KG1 (cell line): ENCODE measurements at regions not wholly inside any gene's neighbourhood (a gene's known extent, or its start where the extent isn't known, plus 50 kb on each side); places are given as distances from the start of the nearest gene placed in this dataset.
"Not testable (repeated sequence)": the region's sequence is repeated elsewhere in the genome, so short reads cannot be mapped to it uniquely, and the experiment has no call there.

Source experiments
- DNase-seq: peaks from one replicate; lab custom pipeline; 2025; lab: John Stamatoyannopoulos, UW

DNA sequence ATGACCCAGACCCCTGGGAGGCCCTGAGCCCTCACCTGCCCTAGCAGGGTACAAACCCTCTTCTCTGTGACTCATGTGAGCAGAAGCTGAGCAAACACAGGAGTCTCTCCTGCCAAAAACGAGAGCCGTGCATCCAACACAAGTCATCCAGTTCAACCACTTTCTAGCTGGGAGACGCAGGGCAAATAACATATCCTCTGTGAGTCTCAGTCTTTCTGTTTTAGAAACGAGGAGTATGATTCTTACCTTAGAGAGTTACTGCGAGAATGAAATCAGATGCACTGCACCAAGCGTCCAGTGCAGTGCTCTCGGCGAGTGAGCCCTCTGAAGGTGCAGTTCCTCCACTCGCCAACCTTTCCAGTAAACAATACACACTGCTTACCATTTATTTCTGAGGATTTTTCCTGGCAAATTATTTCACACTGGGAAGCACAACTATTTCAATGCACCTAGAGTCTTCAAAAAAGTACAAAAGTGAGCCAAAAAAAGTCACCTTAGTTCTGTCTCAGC is 331.8 kb upstream of the MYT1L start:
- DNase-seq: no peak

GRCh38 chr2:2662037-2662846 is 331.2 kb upstream of the MYT1L start:
- no peak for DNase-seq

DNA sequence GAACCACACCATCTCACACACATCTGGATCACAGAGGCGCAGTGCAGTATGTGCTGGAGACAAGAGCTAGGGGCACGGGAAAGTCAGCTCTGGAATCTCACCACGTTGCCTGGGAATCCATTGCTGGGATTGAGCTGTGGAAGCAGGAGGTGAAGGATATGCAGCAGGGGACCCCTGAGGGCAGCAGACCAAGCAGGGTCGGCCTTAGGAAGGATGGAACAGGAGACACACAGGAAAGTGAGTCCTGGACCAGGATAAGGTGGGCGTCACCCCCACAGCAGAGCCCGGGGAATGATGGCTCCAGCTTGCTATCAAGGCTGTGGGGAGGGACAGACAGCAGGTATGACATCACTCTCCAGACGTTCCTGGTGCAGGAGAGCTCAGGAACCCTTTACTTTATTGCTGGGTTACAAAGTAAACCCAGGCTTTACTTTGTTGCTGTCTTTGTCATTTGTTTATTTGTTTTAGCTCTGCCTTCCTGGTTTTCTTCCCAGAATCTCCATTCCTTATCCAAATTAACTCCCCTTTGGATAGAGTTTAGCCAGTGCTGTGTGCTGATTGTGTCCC is 329.8 kb upstream of the MYT1L start:
- no peak for DNase-seq

GRCh38 chr2:2657121-2657962 is 326.3 kb upstream of the MYT1L start:
- DNase-seq: no peak

GRCh38 chr2:2656115-2657011 is 325.3 kb upstream of the MYT1L start:
- DNase-seq: no peak

DNA sequence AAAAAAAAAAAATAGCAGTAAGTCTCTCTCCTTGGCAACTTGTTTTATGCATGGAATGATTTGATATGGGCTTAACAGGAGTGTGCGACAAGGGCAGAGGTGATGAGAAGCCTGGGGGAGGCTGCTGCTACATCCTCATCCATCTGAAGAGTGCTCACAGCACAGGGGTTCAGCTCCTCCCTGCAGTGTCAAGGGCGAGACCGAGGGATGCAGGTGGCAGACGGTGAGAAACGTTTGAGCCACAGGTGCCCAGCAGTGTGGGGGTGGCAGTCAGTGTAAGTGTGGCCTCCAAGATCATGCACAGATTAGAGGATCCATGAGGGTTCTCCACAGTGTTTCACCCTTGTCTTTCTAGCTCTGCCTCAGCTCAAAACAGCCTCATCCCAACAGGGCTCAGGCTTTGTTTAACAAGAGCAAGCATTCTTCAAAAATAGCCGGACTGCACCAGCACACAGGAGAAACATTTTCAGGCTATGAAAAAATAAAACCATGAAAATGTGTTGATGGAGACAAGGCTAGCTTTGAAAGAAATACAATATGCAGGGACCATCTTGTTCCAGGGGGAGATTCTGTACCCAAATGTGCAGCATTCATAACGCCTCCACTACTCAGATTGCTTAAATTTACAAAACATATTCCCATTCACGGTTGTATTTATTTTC is 324.5 kb upstream of the MYT1L start:
- no peak for DNase-seq

- no peak for DNase-seq
Observed at GRCh38 chr2:2653231-2653630, 322.2 kb upstream of the MYT1L start.

- no peak for DNase-seq
Observed at GRCh38 chr2:2650608-2651375, 319.7 kb upstream of the MYT1L start.

DNA sequence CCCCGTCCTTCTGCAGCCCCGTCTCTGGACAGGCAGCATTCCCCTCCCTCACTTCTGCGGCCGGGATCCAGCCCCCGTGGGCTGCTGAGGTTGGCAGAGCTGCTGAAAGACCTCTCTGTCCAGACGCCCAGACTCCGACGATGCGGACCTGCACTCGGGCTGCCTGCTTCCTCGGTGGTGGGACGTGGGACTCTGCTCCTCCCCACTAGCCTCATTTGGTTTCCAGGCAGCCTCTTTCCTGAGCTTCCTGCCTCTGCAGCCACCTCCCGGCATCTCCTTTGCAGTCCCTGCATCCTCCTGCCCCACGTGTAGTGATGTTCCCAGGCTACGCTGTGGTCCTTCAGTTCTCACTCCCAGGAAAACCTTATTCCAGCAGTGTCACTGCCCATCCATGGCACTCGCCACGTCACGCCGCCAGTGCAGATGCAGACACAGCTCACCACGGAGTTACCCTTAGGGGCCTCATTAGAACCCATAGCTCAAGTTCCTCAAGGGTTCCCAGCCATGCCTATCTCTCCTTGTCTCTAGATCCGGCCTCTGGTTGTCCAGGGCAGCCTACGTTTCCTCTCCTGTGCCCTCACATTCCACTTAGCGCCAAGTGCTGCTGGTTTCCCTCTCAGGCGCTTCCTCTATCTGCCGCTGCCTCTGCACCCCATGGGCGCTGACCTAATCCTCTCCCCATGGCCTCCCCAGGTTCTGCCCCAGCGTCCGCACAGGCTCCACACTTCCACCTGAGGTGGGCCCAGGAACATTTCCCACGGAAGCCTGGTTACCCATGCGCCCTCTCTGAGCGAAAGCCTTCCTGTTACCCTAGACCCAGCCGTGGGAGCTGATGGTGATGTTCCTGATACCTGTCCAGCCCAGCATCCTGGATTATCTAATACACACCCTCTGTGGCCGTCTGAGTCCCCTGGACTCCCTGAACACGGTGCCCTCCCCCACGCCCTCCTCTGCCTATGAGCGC is 318.3 kb upstream of the MYT1L start:
- DNase-seq: no peak

DNA sequence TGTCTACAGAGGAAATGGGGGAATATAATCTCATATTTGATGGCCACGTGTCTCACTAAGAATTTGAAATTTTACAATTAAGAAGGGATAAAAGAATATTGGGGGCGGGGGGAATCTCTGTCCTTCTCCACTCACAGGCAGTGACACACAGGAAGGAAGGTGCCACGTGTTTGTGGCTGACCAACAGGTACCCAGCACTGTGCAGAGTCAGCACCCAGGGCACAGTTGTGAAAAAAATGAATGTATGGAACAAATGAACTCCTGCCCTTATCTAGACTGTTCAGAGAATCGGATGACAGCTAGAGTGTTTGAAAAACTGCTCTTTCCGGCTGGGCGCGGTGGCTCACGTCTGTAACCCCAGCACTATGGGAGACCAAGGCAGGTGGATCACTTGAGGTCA is 317.0 kb upstream of the MYT1L start:
- no peak for DNase-seq

- no peak for DNase-seq
Observed at GRCh38 chr2:2647141-2647541, 316.1 kb upstream of the MYT1L start.

GRCh38 chr2:2646433-2647051 is 315.5 kb upstream of the MYT1L start:
- no peak for DNase-seq

DNA sequence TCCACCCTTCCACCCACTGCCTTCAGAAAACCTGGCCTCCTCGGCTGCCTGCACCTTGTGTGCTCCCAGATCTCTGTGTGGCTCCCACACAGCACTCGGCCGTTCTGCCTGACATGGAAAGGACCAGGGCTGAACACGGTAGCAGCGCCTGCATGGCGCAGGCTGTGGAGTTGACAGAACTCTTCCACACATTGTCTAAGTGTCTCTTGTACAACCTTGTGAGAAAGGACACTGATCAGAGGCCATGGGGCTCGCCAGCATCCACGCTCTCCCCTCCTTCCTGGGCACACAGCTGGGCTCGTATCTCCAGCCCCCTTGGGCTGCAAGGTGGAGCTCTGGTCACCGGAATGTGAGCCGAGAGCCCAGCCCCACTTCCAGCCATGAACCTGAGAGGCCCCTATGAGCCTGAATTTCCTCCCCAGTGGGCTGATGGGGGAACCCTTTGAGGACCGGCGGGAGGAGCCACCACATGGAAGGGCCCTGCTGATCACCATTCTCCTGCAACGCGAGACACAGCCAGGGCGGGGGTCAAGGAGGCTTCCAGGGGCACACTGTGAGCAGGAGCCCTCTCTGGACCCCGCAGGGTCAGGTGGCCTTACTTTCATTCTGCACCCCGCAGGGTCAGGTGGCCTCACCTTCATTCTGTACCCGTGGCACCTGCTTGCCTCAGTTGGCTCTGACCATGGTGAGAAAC is 314.2 kb upstream of the MYT1L start:
- DNase-seq: no peak

GRCh38 chr2:2644751-2645150 is 313.7 kb upstream of the MYT1L start:
- DNase-seq: not testable (repeated sequence)

- no peak for DNase-seq
Observed at GRCh38 chr2:2644040-2644439, 313.0 kb upstream of the MYT1L start.

GRCh38 chr2:2642906-2643890 is 312.1 kb upstream of the MYT1L start:
- DNase-seq: no peak
